ENCODE measurements at regions not wholly inside any gene's neighbourhood (a gene's known extent, or its start where the extent isn't known, plus 50 kb on each side); places are given as distances from the start of the nearest gene placed in this dataset.

DNA sequence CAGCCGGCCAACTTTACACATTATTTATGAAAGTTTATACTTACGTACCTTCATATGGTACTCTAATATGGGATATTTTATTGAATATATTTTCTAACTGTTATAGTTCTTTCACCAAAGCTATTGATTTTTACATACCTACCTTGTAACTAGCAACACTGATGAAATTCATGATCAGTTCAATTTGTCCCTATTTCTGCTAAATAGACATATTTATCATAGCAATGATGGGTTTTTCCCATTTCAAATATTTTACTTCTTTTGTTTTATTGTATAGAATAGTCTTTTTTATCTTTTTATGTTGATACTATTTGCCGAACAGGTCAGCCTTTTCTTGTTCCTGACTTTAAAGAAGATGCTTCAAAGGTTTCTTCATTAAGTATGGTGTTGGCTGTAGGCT lies 59.0 kb upstream of the CTNND2 start:
- no peak overlapping the region for H3K4me3 ChIP-seq (ENCODE audit: low read depth, low read length)
- no peak for DNase-seq (ENCODE audit: low read depth)
- TF ChIP-seq, protein P1, sequence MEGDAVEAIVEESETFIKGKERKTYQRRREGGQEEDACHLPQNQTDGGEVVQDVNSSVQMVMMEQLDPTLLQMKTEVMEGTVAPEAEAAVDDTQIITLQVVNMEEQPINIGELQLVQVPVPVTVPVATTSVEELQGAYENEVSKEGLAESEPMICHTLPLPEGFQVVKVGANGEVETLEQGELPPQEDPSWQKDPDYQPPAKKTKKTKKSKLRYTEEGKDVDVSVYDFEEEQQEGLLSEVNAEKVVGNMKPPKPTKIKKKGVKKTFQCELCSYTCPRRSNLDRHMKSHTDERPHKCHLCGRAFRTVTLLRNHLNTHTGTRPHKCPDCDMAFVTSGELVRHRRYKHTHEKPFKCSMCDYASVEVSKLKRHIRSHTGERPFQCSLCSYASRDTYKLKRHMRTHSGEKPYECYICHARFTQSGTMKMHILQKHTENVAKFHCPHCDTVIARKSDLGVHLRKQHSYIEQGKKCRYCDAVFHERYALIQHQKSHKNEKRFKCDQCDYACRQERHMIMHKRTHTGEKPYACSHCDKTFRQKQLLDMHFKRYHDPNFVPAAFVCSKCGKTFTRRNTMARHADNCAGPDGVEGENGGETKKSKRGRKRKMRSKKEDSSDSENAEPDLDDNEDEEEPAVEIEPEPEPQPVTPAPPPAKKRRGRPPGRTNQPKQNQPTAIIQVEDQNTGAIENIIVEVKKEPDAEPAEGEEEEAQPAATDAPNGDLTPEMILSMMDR (IDR thresholded peaks at IDR 0.05; ENCODE audit: insufficient read depth, low read depth, low read length, missing control alignments): no peak

DNA sequence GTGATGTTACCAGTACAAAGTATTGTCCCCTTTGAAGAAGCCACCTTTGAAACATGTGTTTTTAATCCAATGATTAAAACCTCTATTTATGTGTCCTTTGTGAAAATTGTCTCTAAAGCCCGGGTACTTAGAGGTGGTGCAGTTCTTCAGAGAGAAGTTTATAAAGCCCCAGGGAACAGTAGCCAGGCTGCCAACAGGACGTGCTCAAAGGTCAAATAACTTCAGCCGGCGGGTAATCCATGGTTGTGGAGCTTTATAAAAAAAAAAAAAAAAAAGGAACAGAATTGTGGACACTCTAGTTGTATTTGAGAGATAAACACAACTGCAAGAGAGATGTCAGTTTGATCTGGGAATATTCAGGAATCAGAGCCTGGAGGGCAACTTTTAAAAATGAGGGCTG lies 57.9 kb upstream of the CTNND2 start:
- TF ChIP-seq, protein P1 (IDR thresholded peaks at IDR 0.05; ENCODE audit: insufficient read depth, low read depth, low read length, missing control alignments): no peak
- no peak for DNase-seq (ENCODE audit: low read depth)
- no peak overlapping the region for H3K4me3 ChIP-seq (ENCODE audit: low read depth, low read length)

DNA sequence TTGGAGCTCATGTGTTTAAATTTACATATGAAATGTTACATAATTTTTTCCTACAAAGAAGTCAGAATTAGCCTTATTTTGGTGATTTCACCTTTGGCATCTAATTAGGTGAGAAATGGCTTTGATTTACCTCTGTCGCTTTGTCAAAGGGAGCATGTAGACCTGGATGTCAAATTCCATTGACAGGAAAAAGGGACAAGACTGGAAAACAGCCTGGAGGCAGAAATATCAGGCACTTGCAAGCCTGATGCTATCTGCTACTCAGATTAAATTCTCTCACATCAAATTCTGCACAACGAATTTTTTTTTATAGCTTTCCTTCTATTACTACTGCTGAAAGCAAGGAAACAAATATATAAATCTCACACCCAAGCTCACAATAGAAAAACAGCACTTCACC lies 54.1 kb upstream of the CTNND2 start:
- no peak for DNase-seq (ENCODE audit: low read depth)
- H3K4me3 ChIP-seq (ENCODE audit: low read depth, low read length): no peak overlapping the region
- TF ChIP-seq, protein P1 (IDR thresholded peaks at IDR 0.05; ENCODE audit: insufficient read depth, low read depth, low read length, missing control alignments): no peak

DNA sequence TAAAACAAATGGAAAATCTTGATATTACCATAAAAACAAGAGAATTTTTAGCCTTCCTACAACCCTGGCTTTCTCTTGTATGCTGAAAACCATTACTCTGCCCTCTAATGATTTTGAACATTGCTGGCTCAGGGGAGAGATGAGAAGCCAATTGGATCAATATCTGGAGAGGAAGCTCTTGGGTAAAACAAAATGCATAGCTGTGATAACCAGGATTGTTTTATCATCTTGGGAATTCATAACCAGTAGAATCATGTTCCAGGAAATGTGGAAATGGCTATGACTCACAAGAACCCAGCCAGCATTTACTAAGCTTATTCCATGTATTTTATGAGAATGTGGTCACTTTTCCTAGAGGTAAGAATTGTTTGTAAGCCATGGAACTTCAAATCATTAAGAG lies 51.1 kb upstream of the CTNND2 start:
- TF ChIP-seq, protein P1 (IDR thresholded peaks at IDR 0.05; ENCODE audit: insufficient read depth, low read depth, low read length, missing control alignments): no peak
- H3K4me3 ChIP-seq (ENCODE audit: low read depth, low read length): no peak overlapping the region

More for the DNA sequence above, 51.1 kb upstream of the CTNND2 start:
- no peak for DNase-seq (ENCODE audit: low read depth)

Measured in GM12865 (cell line).